ENCODE measurements at regions not wholly inside any gene's neighbourhood (a gene's known extent, or its start where the extent isn't known, plus 50 kb on each side); places are given as distances from the start of the nearest gene placed in this dataset.
"Not testable (repeated sequence)": the region's sequence is repeated elsewhere in the genome, so short reads cannot be mapped to it uniquely, and the experiment has no call there.

DNA sequence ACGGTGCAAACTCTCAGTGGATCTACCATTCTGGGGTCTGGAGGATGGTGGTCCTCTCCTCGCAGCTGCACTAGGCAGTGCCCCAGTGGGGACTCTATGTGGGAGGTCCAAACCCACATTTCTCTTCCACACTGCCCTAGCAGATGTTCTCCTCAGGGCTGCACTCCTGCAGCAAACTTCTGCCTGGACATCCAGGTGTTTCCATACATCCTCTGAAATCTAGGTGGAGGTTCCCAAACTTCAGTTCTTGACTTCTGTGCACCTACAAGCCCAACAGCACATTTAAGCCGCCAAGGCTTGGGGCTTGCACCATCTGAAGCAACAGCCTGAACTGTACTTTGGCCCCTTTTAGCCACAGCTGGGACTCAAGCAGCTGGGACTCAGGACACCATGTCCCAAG lies 162.0 kb downstream of the MID1IP1 start:
- not testable (repeated sequence) for TF ChIP-seq POLR2A (IDR thresholded peaks at IDR 0.05; ENCODE audit: borderline replicate concordance, extremely low read depth, insufficient read depth, insufficient read length); POLR2AphosphoS5 (IDR thresholded peaks at IDR 0.05; ENCODE audit: low read depth, low read length); JUND (IDR thresholded peaks at IDR 0.05); CBX3 (IDR thresholded peaks at IDR 0.05; ENCODE audit: low read depth)

All from HCT116 (cell line).